D341Med (cell line): ENCODE measurements at regions not wholly inside any gene's neighbourhood (a gene's known extent, or its start where the extent isn't known, plus 50 kb on each side); places are given as distances from the start of the nearest gene placed in this dataset.
"Not testable (repeated sequence)": the region's sequence is repeated elsewhere in the genome, so short reads cannot be mapped to it uniquely, and the experiment has no call there.

Source experiments
- DNase-seq: peaks from one replicate; pipeline ENCODE4 v3.0.0; 2012; ENCODE audit warnings: low spot score

DNA sequence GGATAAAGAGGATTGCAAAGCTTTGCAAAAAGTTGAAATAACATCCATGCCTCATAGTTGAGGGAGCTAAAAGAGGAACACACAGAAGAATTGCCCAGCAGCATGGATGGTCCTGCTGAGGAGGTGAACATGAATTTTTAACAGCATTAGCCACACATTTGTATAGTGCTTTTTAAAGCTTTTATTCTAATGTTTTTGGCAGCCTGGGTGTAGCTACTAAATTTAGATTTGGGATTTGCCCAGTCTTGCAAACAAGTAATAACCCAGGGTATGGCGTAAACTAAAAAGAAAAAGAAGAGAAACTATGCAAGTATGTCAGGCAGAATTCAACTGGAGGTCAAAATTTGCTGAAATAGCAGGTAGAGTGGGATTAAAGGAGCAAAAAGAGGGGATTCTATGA is 75.1 kb upstream of the PTPRK start:
- no peak for DNase-seq

- no peak for DNase-seq
These were observed 65.7 kb upstream of the PTPRK start for GRCh38 chr6:128586095-128586494.

- no peak for DNase-seq
These were observed 60.1 kb upstream of the PTPRK start for GRCh38 chr6:128580224-128581110.

DNA sequence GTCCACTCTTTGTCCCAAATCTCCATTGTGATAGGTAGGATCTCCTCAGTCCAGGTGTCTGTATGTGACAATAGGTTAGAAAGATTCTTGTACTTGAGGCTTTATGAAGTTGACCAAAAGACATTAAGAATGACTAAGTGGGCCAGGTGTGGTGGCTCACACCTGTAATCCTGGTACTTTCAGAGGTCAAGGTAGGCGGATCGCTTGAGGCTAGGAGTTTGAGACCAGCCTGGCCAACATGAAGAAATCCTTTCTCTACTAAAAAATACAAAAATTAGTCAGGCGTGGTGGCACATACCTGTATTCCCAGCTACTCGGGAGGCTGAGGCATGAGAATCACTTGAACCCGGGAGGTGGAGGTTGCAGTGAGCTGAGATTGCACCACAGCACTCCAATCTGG is 54.9 kb upstream of the PTPRK start:
- not testable (repeated sequence) for DNase-seq

- no peak for DNase-seq
These were observed 54.0 kb upstream of the PTPRK start for GRCh38 chr6:128574402-128574801.

- DNase-seq = no peak
These were observed 52.6 kb upstream of the PTPRK start for GRCh38 chr6:128573036-128573435.

- no peak for DNase-seq
These were observed 51.9 kb upstream of the PTPRK start for GRCh38 chr6:128572294-128572693.

GRCh38 chr6:128570680-128571063 is 50.3 kb upstream of the PTPRK start:
- no peak for DNase-seq

DNA sequence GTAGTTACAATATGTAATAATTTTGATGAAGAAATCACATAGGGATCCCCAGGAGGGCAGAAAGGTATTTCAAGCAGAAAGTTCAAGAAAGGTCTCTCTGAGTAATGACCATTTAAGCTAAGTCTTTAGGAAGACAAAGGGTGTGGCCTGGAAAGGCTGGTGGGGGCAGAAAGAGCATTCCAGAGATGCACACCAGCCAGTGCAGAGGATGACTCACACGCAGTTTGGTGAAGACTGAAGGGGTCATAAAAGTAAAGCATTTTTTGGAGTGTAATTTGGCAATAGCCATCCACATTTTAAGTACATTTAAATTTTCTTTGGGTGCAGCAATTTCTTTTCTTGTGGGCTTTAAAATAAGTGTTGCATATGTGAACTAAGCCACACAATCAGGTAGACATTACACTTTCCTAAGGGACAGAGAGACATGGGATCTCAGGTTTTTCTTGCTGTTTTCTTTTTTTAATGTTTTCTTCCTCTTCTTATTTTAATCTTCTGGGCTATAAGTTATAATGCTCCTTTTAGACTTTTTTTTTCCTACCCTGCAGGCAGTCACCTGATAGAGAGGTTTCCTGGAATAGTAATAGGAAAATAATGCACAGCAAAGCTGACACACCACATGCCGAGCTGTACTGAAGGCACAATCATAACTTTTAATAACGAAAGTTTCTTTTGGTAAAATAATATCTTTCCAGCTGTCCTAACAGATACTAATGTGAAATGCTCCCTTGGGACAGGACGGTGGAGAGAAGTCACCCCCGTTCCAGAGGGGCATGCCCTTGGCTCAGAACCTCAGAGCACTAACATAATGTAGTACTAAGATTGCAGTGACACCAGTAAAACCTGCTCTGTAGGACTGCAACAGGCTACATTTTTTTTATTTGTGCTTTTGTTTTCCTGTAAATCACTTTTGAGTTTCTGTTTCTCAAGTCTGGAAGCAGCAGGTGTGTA is 49.6 kb upstream of the PTPRK start:
- no peak for DNase-seq
